PC-3 (cell line): ENCODE measurements at regions not wholly inside any gene's neighbourhood (a gene's known extent, or its start where the extent isn't known, plus 50 kb on each side); places are given as distances from the start of the nearest gene placed in this dataset.

Experiments
- EZH2 ChIP-seq: fragments of 300-600 bp; sonication (generic); IDR thresholded peaks from one replicate; pipeline ENCODE4 v1.6.1; 2017; ENCODE audit warnings: antibody characterized with exemption, mild to moderate bottlenecking, low read length; ENCODE audit not compliant: unreplicated experiment
- EZH2phosphoT487 ChIP-seq: fragments of 300-600 bp; sonication (generic); IDR thresholded peaks from 2 replicates; pipeline ENCODE4 v1.6.1; 2018; ENCODE audit warnings: mild to moderate bottlenecking, antibody characterized with exemption, low read length, borderline replicate concordance
- TF ChIP-seq, protein P1 (sequence below): fragments of 300-600 bp; sonication (generic); conservative IDR thresholded peaks from 2 replicates; pipeline ENCODE4 v1.5.1; 2017; ENCODE audit warnings: antibody characterized with exemption, low read depth, mild to moderate bottlenecking, low read length

- TF ChIP-seq, protein P1, sequence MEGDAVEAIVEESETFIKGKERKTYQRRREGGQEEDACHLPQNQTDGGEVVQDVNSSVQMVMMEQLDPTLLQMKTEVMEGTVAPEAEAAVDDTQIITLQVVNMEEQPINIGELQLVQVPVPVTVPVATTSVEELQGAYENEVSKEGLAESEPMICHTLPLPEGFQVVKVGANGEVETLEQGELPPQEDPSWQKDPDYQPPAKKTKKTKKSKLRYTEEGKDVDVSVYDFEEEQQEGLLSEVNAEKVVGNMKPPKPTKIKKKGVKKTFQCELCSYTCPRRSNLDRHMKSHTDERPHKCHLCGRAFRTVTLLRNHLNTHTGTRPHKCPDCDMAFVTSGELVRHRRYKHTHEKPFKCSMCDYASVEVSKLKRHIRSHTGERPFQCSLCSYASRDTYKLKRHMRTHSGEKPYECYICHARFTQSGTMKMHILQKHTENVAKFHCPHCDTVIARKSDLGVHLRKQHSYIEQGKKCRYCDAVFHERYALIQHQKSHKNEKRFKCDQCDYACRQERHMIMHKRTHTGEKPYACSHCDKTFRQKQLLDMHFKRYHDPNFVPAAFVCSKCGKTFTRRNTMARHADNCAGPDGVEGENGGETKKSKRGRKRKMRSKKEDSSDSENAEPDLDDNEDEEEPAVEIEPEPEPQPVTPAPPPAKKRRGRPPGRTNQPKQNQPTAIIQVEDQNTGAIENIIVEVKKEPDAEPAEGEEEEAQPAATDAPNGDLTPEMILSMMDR, result no peak
- no peak for TF ChIP-seq EZH2
- TF ChIP-seq EZH2phosphoT487, result no peak
Measured at GRCh38 chr5:23675456-23675855, 168.0 kb downstream of the PRDM9 start.
